H1 (cell line): ENCODE measurements at regions not wholly inside any gene's neighbourhood (a gene's known extent, or its start where the extent isn't known, plus 50 kb on each side); places are given as distances from the start of the nearest gene placed in this dataset.
A peak's percentile ranks its signal among the peaks of the same experiment; 100 is the strongest.

Experiments
- CTCF ChIA-PET: fragments of 300-600 bp; sonication (Branson Sonifier 250); formaldehyde crosslinking; loops from one replicate; lab custom pipeline; 2021; ENCODE audit not compliant: partially characterized antibody; lab: Charles Lee
- POLR2A ChIA-PET: fragments of 300-600 bp; sonication (Branson Sonifier 250); formaldehyde crosslinking; loops from one replicate; lab custom pipeline; 2021; ENCODE audit warnings: inconsistent platforms; ENCODE audit not compliant: partially characterized antibody; lab: Charles Lee
- DNase-seq, 2 experiments: peaks; one replicate each; pipeline versions ENCODE4 v3.0.0 to v3.0.0-alpha.2; 2010 to 2022; ENCODE audit warnings: low spot score in 2 of 2, low read depth in 1 of 2, mixed read lengths in 1 of 2
- FAIRE-seq: peaks from 2 replicates; lab custom pipeline; 2011; peaks lifted over from hg19 to GRCh38; lab: Jason Lieb, UNC
- H2AFZ ChIP-seq: 2 replicates; pipeline ENCODE4 v1.8.1; 2012; ENCODE audit warnings: low read length, inconsistent platforms
- H2AK5ac ChIP-seq: 2 replicates; pipeline ENCODE4 v1.6.1; 2013; ENCODE audit warnings: low read depth, low read length
- H2BK120ac ChIP-seq: replicated peaks from 2 replicates; pipeline ENCODE3; 2013; ENCODE audit warnings: low read depth, low read length, inconsistent platforms
- H2BK12ac ChIP-seq: 2 replicates; pipeline ENCODE4 v1.6.1; 2013; ENCODE audit warnings: low read depth, low read length
- H2BK15ac ChIP-seq: 2 replicates; pipeline ENCODE4 v1.6.1; 2013; ENCODE audit warnings: low read length
- H2BK20ac ChIP-seq: 2 replicates; pipeline ENCODE4 v1.6.1; 2013; ENCODE audit warnings: low read length
- H2BK5ac ChIP-seq: 2 replicates; pipeline ENCODE4 v1.6.1; 2013; ENCODE audit warnings: low read depth, low read length
- H3K14ac ChIP-seq: 2 replicates; pipeline ENCODE4 v1.6.1; 2013; ENCODE audit warnings: inconsistent platforms; ENCODE audit not compliant: insufficient read length
- H3K18ac ChIP-seq: 2 replicates; pipeline ENCODE4 v1.6.1; 2013; ENCODE audit warnings: low read length; ENCODE audit errors: extremely low read depth
- H3K23ac ChIP-seq: 2 replicates; pipeline ENCODE4 v1.6.1; 2013; ENCODE audit warnings: inconsistent platforms; ENCODE audit not compliant: insufficient read length
- H3K23me2 ChIP-seq: 2 replicates; pipeline ENCODE4 v1.6.1; 2013; ENCODE audit warnings: low read depth, low read length
- H3K27ac ChIP-seq: 2 replicates; pipeline ENCODE4 v1.6.1; 2011; ENCODE audit warnings: low read depth, low read length, inconsistent platforms
- H3K27me3 ChIP-seq, 4 experiments: replicated peaks in 1 of 4; 1 replicate in 1 of 4; 2 replicates in 3 of 4; pipeline versions ENCODE4 v1.6.1 to v1.8.1; 2011 to 2013; ENCODE audit warnings: low read length in 3 of 4, mild to moderate bottlenecking in 3 of 4, inconsistent platforms in 2 of 4, mixed read lengths in 2 of 4, moderate library complexity in 1 of 4; ENCODE audit not compliant: control insufficient read depth in 3 of 4, insufficient read depth in 3 of 4; ENCODE audit errors: extremely low read depth in 1 of 4
- H3K36me3 ChIP-seq, 4 experiments: 2 replicates each; pipeline versions ENCODE4 v1.6.1 to v1.8.1; 2011 to 2013; ENCODE audit warnings: mild to moderate bottlenecking in 4 of 4, low read length in 3 of 4, moderate library complexity in 2 of 4, control low read depth in 1 of 4, inconsistent platforms in 1 of 4; ENCODE audit not compliant: insufficient read depth in 4 of 4, control insufficient read depth in 2 of 4
- H3K4ac ChIP-seq: replicated peaks from 2 replicates; pipeline ENCODE3; 2013; ENCODE audit warnings: low read length, low read depth, mixed read lengths, inconsistent platforms; ENCODE audit not compliant: insufficient read length
- H3K4me1 ChIP-seq, 4 experiments: replicated peaks in 1 of 4; 1 replicate in 1 of 4; 2 replicates in 3 of 4; pipeline versions ENCODE4 v1.6.1 to v1.8.1; 2011 to 2013; ENCODE audit warnings: low read length in 3 of 4, inconsistent platforms in 2 of 4, mixed read lengths in 1 of 4; ENCODE audit not compliant: insufficient read depth in 4 of 4, control insufficient read depth in 3 of 4
- H3K4me2 ChIP-seq, 2 experiments: 2 replicates each; pipeline versions ENCODE4 v1.6.1 to v1.8.1; 2011 to 2013; ENCODE audit warnings: low read depth in 2 of 2, low read length in 2 of 2, control low read depth in 1 of 2, inconsistent platforms in 1 of 2, mild to moderate bottlenecking in 1 of 2; ENCODE audit not compliant: insufficient read depth in 1 of 2
- H3K4me3 ChIP-seq, 4 experiments: fragments of 200-600, 300-600 bp in 1 of 4; sonication (generic), shearing (Covaris generic), sonication (Bioruptor Twin) in 1 of 4; 2 replicates each; pipeline versions ENCODE4 v1.5.1 to v1.8.1; 2011 to 2016; ENCODE audit warnings: low read length in 4 of 4, low read depth in 3 of 4, control low read depth in 2 of 4, inconsistent platforms in 2 of 4, mild to moderate bottlenecking in 2 of 4, mixed read lengths in 1 of 4, moderate library complexity in 1 of 4; ENCODE audit not compliant: insufficient read depth in 2 of 4; ENCODE audit errors: extremely low read depth in 1 of 4
- H3K56ac ChIP-seq: replicated peaks from 2 replicates; pipeline ENCODE3; 2013; ENCODE audit warnings: low read depth, mild to moderate bottlenecking, mixed read lengths, low read length, inconsistent platforms; ENCODE audit not compliant: insufficient read length
- H3K79me1 ChIP-seq: 2 replicates; pipeline ENCODE4 v1.6.1; 2013; ENCODE audit warnings: low read depth, low read length, control low read depth
- H3K79me2 ChIP-seq, 2 experiments: 2 replicates each; pipeline versions ENCODE4 v1.6.1 to v1.8.1; 2012 to 2013; ENCODE audit warnings: low read length in 2 of 2, mild to moderate bottlenecking in 2 of 2, inconsistent platforms in 1 of 2; ENCODE audit not compliant: insufficient read depth in 2 of 2, control insufficient read depth in 1 of 2
- H3K9ac ChIP-seq, 4 experiments: replicated peaks in 1 of 4; 1 replicate in 1 of 4; 2 replicates in 3 of 4; pipeline versions ENCODE4 v1.6.1 to v1.8.1; 2011 to 2013; ENCODE audit warnings: low read depth in 3 of 4, low read length in 3 of 4, control low read depth in 2 of 4, mild to moderate bottlenecking in 2 of 4, moderate library complexity in 2 of 4, inconsistent platforms in 1 of 4; ENCODE audit errors: extremely low read depth in 1 of 4
- H3K9me3 ChIP-seq, 2 experiments: 2 replicates each; pipeline versions ENCODE4 v1.6.1 to v1.8.1; 2012 to 2013; ENCODE audit warnings: mild to moderate bottlenecking in 2 of 2, moderate library complexity in 2 of 2, control low read depth in 1 of 2, inconsistent platforms in 1 of 2, low read depth in 1 of 2, low read length in 1 of 2, mixed read lengths in 1 of 2; ENCODE audit not compliant: insufficient read depth in 2 of 2
- H4K20me1 ChIP-seq, 2 experiments: replicated peaks in 1 of 2; 2 replicates each; pipeline versions ENCODE3 to v1.8.1; 2011 to 2013; ENCODE audit warnings: inconsistent platforms in 2 of 2, low read length in 2 of 2, mild to moderate bottlenecking in 1 of 2; ENCODE audit not compliant: insufficient read depth in 2 of 2, control insufficient read depth in 1 of 2
- H4K5ac ChIP-seq: 2 replicates; pipeline ENCODE4 v1.6.1; 2013; ENCODE audit warnings: low read length, low read depth, mixed read lengths, inconsistent platforms; ENCODE audit not compliant: insufficient read length
- H4K8ac ChIP-seq: 2 replicates; pipeline ENCODE4 v1.8.0; 2013; ENCODE audit warnings: mild to moderate bottlenecking, moderate library complexity, low read length, inconsistent platforms; ENCODE audit not compliant: insufficient read depth; ENCODE audit errors: extremely low read depth
- H4K91ac ChIP-seq: replicated peaks from 2 replicates; pipeline ENCODE3; 2013; ENCODE audit warnings: low read length, mixed read lengths, inconsistent platforms; ENCODE audit not compliant: insufficient read length
- CBX8 ChIP-seq: fragments of 300-800, 300-1000 bp; sonication (generic); IDR thresholded peaks from 2 replicates; pipeline ENCODE4 v1.7.1; 2016; ENCODE audit warnings: low read depth, low read length, borderline replicate concordance
- RFX5 ChIP-seq: IDR thresholded peaks from 2 replicates; pipeline ENCODE4 v1.6.1; 2011; ENCODE audit warnings: low read depth, low read length, improper control_type of control experiment, borderline replicate concordance
- SAP30 ChIP-seq: fragments of 300-600 bp; sonication (generic); IDR thresholded peaks from 2 replicates; pipeline ENCODE4 v1.7.1; 2012; ENCODE audit warnings: low read length, moderate library complexity, mild to moderate bottlenecking, inconsistent platforms; ENCODE audit not compliant: insufficient read depth, insufficient replicate concordance
- TCF12 ChIP-seq: IDR thresholded peaks from 2 replicates; pipeline ENCODE4 v1.6.1; 2011; ENCODE audit warnings: low read depth, mild to moderate bottlenecking, low read length
- WGBS, 2 experiments: shearing (Covaris generic) in 1 of 2; methylation state at CpG; one replicate each; pipeline versions ENCODE4 v1.1.6 to v1.1.7; 2013 to 2015; ENCODE audit warnings: low lambda C conversion rate in 2 of 2, mixed read lengths in 2 of 2, inconsistent platforms in 1 of 2, low coverage in 1 of 2, missing lambda C conversion rate in 1 of 2; ENCODE audit not compliant: insufficient replicate concordance in 2 of 2, insufficient coverage in 1 of 2, insufficient read length in 1 of 2; ENCODE audit errors: extremely low coverage in 1 of 2, missing lambda C conversion rate in 1 of 2; 5-methylcytosine and 5-hydroxymethylcytosine counted together
- TF ChIP-seq, protein P1 (sequence below): IDR thresholded peaks from 2 replicates; pipeline ENCODE4 v1.6.1; 2012; ENCODE audit warnings: inconsistent platforms

DNA sequence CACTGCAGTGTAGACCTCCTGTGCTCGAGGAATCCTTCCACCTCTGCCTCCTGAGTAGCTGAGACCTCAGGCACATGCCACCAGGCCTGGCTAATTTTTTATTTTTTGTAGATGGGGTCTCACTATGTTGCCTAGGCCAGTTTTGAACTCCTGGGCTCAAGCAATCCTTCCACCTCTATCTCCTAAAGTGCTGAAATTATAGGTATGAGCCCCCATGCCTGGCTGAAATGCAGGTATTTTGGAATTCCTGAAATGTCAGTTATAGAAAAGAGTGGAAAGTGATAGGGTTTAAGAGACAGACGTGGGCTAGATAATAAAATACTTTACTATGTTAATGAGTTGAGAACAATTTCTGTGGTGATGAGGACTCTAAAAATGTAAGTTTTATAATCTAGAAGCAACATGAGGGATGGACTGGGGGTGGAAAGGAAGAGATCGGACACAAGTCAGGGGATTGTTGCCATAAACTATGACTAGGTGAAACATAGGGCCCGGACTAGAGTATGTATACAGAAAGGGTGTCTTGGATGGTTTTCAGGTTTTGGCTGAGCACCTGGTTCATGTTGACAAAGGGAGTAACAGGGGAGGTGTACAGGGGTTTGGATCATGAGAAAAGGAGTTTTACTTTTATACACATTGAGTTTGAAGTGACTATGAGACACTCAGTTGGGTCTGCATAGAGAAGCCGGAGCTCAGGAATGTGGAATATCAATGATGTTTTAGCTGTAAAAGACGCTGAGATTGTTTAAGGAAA lies 165.6 kb upstream of the STARD13 start:
- no peak overlapping the region for H2AK5ac ChIP-seq
- H3K23me2 ChIP-seq = no peaks in the 10 kb centered on the region
- no peak overlapping the region for H3K4me2 ChIP-seq
- no peaks in the 10 kb centered on the region for H3K79me2 ChIP-seq
- no peak overlapping the region for H2BK120ac ChIP-seq
- H3K27ac ChIP-seq = no peak overlapping the region
- no peak overlapping the region for H2BK20ac ChIP-seq
- no peak overlapping the region for H3K56ac ChIP-seq
- H3K18ac ChIP-seq = no peak overlapping the region
- no peak overlapping the region for H2BK12ac ChIP-seq
- H3K23ac ChIP-seq = no peak overlapping the region
- ChIA-PET CTCF (interaction anchor here (0.9 kb wide), 1 partner anchor 40 kb away, joined by 3 read pairs; no protein-coding TSS in a partner anchor), POLR2A (no interaction called here)
- WGBS, 2 experiments = 88% methylated on average over 6 of the region's 6 CpGs; no CpG with 5 or more reads in 1 of the 2 experiments
- no peaks in the 10 kb centered on the region; a peak in 1 of 7 replicates for H3K4me1 ChIP-seq
- no peak overlapping the region for H3K14ac ChIP-seq
- H3K4ac ChIP-seq = no peak overlapping the region
- no peaks in the 10 kb centered on the region for H3K9me3 ChIP-seq
- no peak overlapping the region for H4K8ac ChIP-seq
- H4K5ac ChIP-seq = no peak overlapping the region
- no peaks in the 10 kb centered on the region for H3K79me1 ChIP-seq
- H4K20me1 ChIP-seq = no peaks in the 10 kb centered on the region
- FAIRE-seq (no peak), DNase-seq (no peak)
- no peak overlapping the region for H2BK15ac ChIP-seq
- H3K4me3 ChIP-seq = no peak overlapping the region
- H3K27me3 ChIP-seq = no peaks in the 10 kb centered on the region
- H3K9ac ChIP-seq = no peak overlapping the region
- no peak overlapping the region for H2BK5ac ChIP-seq
- no peak overlapping the region for H4K91ac ChIP-seq
- no peaks in the 10 kb centered on the region for H3K36me3 ChIP-seq
- peak overlapping the region; percentile 28; the same call in 1 of the 2 replicates for H2AFZ ChIP-seq
- no peak for TF ChIP-seq CBX8
- TF ChIP-seq SAP30 = no peak
- TF ChIP-seq RFX5 = no peak
- TF ChIP-seq, protein P1, sequence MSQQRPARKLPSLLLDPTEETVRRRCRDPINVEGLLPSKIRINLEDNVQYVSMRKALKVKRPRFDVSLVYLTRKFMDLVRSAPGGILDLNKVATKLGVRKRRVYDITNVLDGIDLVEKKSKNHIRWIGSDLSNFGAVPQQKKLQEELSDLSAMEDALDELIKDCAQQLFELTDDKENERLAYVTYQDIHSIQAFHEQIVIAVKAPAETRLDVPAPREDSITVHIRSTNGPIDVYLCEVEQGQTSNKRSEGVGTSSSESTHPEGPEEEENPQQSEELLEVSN = no peak
- TF ChIP-seq TCF12 = no peak
